GM12878 (cell line): ENCODE measurements at regions not wholly inside any gene's neighbourhood (a gene's known extent, or its start where the extent isn't known, plus 50 kb on each side); places are given as distances from the start of the nearest gene placed in this dataset.
A peak's percentile ranks its signal among the peaks of the same experiment; 100 is the strongest.

ENCODE experiments used
- FOXM1 ChIP-seq: IDR thresholded peaks from 2 replicates; pipeline ENCODE4 v1.6.1; 2012; ENCODE audit warnings: low read depth, mild to moderate bottlenecking, inconsistent platforms, low read length, moderate library complexity
- GATAD2B ChIP-seq: fragments of 450-650 bp; conservative IDR thresholded peaks from 2 replicates; pipeline ENCODE4 v1.6.1; 2017; ENCODE audit warnings: low read depth, mild to moderate bottlenecking, moderate library complexity
- MEF2B ChIP-seq: fragments of 450-650 bp; IDR thresholded peaks from 2 replicates; pipeline ENCODE4 v1.6.1; 2018; ENCODE audit warnings: mild to moderate bottlenecking, moderate library complexity; ENCODE audit not compliant: partially characterized antibody, poor library complexity, severe bottlenecking
- NR2C2 ChIP-seq: IDR thresholded peaks from 2 replicates; pipeline ENCODE4 v1.6.1; 2011; ENCODE audit warnings: borderline replicate concordance, low read depth; ENCODE audit not compliant: control insufficient read depth, insufficient read length
- POLR2AphosphoS2 ChIP-seq: IDR thresholded peaks from 2 replicates; pipeline ENCODE4 v1.6.1; 2011; ENCODE audit warnings: low read depth, mild to moderate bottlenecking, low read length, improper control_type of control experiment, moderate library complexity
- RAD51 ChIP-seq: fragments of 450-650 bp; IDR thresholded peaks from 2 replicates; pipeline ENCODE4 v1.6.1; 2016; ENCODE audit warnings: moderate library complexity, mild to moderate bottlenecking, inconsistent platforms
- RBBP5 ChIP-seq: fragments of 200-600 bp; sonication (generic); conservative IDR thresholded peaks from 2 replicates; pipeline ENCODE4 v1.6.1; 2016
- TCF3 ChIP-seq: IDR thresholded peaks from 2 replicates; pipeline ENCODE4 v1.6.1; 2012; ENCODE audit warnings: low read depth, mild to moderate bottlenecking, low read length, borderline replicate concordance; ENCODE audit not compliant: insufficient read depth
- TF ChIP-seq, protein P1 (sequence below): IDR thresholded peaks from 2 replicates; pipeline ENCODE4 v1.6.1; 2011; ENCODE audit warnings: mild to moderate bottlenecking, low read depth, low read length, moderate library complexity; ENCODE audit not compliant: insufficient replicate concordance
- TF ChIP-seq, protein P2 (sequence below): fragments of 450-650 bp; formaldehyde crosslinking; IDR thresholded peaks from 2 replicates; pipeline ENCODE4 v1.5.0; 2022; ENCODE audit warnings: mild to moderate bottlenecking, missing genetic modification characterization
- TF ChIP-seq, protein P3 (sequence below): fragments of 150-350 bp; IDR thresholded peaks from 2 replicates; pipeline ENCODE4 v1.6.1; 2016; ENCODE audit warnings: low read depth, low read length
- TF ChIP-seq, protein P4 (sequence below): IDR thresholded peaks from 2 replicates; pipeline ENCODE4 v1.6.1; 2012; ENCODE audit warnings: low read depth, low read length, improper control_type of control experiment
- TF ChIP-seq, protein P5 (sequence below): fragments of 150-350 bp; IDR thresholded peaks from 2 replicates; pipeline ENCODE4 v1.6.1; 2014; ENCODE audit warnings: mild to moderate bottlenecking, low read depth, low read length
- TF ChIP-seq, protein P6 (sequence below): fragments of 450-650 bp; IDR thresholded peaks from 2 replicates; pipeline ENCODE4 v1.6.1; 2017; ENCODE audit warnings: mild to moderate bottlenecking, low read depth, inconsistent platforms; ENCODE audit not compliant: poor library complexity, severe bottlenecking

DNA sequence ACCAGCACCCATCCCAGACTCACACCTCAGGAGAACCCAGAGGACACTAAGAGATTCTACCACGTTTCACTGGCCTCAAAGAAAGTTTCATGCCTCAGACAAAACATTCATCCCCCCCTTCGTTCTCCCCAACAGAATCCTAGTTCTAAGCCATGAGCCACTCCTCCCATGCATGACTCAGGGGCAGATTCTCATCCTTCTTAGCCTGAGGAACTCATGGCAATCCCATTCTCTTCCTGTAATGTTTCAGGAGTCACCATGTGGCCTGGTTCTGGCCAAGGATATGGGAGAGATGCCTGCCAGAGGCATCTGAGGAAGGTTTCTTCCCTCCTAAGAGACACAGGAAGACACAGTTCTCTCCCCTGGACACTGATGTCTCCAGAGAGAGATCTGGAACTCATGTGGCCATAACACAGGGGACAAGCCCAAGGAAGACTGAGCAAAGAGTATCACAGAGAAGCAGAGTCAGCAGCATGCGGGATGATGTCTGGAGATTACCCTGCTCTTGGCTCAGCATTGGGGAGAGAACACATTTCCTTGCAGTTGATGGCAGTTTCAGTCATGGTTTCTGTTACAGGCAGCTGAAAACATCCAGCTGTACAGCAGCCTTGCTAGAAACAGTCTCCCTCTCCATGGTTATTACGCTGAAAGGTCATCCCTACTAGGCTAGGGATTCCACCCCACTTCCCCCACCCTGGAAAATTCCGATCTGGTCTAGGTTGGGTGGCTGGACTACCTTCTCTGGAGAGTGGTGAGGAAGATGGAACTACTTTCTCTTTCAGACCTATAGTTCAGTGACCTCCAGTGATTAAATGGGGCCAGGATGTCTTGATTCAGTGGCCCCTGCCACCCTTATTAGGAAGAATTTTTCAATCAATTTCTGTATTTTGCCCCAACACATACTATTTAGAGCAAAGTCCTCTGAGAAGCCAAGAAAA, 115.4 kb downstream of the ZNF608 start (continued):
- TF ChIP-seq, protein P1, sequence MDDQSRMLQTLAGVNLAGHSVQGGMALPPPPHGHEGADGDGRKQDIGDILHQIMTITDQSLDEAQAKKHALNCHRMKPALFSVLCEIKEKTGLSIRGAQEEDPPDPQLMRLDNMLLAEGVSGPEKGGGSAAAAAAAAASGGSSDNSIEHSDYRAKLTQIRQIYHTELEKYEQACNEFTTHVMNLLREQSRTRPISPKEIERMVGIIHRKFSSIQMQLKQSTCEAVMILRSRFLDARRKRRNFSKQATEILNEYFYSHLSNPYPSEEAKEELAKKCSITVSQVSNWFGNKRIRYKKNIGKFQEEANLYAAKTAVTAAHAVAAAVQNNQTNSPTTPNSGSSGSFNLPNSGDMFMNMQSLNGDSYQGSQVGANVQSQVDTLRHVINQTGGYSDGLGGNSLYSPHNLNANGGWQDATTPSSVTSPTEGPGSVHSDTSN = peak; percentile 50
- TF ChIP-seq MEF2B (no peak), GATAD2B (no peak), TCF3 (peak; percentile 86), RAD51 (no peak), NR2C2 (no peak), RBBP5 (no peak), POLR2AphosphoS2 (no peak), FOXM1 (no peak)
- TF ChIP-seq, protein P2, sequence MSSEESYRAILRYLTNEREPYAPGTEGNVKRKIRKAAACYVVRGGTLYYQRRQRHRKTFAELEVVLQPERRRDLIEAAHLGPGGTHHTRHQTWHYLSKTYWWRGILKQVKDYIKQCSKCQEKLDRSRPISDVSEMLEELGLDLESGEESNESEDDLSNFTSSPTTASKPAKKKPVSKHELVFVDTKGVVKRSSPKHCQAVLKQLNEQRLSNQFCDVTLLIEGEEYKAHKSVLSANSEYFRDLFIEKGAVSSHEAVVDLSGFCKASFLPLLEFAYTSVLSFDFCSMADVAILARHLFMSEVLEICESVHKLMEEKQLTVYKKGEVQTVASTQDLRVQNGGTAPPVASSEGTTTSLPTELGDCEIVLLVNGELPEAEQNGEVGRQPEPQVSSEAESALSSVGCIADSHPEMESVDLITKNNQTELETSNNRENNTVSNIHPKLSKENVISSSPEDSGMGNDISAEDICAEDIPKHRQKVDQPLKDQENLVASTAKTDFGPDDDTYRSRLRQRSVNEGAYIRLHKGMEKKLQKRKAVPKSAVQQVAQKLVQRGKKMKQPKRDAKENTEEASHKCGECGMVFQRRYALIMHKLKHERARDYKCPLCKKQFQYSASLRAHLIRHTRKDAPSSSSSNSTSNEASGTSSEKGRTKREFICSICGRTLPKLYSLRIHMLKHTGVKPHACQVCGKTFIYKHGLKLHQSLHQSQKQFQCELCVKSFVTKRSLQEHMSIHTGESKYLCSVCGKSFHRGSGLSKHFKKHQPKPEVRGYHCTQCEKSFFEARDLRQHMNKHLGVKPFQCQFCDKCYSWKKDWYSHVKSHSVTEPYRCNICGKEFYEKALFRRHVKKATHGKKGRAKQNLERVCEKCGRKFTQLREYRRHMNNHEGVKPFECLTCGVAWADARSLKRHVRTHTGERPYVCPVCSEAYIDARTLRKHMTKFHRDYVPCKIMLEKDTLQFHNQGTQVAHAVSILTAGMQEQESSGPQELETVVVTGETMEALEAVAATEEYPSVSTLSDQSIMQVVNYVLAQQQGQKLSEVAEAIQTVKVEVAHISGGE (CRISPR knock-in tag) = no peak
- TF ChIP-seq, protein P3, sequence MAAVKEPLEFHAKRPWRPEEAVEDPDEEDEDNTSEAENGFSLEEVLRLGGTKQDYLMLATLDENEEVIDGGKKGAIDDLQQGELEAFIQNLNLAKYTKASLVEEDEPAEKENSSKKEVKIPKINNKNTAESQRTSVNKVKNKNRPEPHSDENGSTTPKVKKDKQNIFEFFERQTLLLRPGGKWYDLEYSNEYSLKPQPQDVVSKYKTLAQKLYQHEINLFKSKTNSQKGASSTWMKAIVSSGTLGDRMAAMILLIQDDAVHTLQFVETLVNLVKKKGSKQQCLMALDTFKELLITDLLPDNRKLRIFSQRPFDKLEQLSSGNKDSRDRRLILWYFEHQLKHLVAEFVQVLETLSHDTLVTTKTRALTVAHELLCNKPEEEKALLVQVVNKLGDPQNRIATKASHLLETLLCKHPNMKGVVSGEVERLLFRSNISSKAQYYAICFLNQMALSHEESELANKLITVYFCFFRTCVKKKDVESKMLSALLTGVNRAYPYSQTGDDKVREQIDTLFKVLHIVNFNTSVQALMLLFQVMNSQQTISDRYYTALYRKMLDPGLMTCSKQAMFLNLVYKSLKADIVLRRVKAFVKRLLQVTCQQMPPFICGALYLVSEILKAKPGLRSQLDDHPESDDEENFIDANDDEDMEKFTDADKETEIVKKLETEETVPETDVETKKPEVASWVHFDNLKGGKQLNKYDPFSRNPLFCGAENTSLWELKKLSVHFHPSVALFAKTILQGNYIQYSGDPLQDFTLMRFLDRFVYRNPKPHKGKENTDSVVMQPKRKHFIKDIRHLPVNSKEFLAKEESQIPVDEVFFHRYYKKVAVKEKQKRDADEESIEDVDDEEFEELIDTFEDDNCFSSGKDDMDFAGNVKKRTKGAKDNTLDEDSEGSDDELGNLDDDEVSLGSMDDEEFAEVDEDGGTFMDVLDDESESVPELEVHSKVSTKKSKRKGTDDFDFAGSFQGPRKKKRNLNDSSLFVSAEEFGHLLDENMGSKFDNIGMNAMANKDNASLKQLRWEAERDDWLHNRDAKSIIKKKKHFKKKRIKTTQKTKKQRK = no peak
- TF ChIP-seq, protein P4, sequence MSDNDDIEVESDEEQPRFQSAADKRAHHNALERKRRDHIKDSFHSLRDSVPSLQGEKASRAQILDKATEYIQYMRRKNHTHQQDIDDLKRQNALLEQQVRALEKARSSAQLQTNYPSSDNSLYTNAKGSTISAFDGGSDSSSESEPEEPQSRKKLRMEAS = no peak
- TF ChIP-seq, protein P5, sequence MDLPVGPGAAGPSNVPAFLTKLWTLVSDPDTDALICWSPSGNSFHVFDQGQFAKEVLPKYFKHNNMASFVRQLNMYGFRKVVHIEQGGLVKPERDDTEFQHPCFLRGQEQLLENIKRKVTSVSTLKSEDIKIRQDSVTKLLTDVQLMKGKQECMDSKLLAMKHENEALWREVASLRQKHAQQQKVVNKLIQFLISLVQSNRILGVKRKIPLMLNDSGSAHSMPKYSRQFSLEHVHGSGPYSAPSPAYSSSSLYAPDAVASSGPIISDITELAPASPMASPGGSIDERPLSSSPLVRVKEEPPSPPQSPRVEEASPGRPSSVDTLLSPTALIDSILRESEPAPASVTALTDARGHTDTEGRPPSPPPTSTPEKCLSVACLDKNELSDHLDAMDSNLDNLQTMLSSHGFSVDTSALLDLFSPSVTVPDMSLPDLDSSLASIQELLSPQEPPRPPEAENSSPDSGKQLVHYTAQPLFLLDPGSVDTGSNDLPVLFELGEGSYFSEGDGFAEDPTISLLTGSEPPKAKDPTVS = no peak
- TF ChIP-seq, protein P6, sequence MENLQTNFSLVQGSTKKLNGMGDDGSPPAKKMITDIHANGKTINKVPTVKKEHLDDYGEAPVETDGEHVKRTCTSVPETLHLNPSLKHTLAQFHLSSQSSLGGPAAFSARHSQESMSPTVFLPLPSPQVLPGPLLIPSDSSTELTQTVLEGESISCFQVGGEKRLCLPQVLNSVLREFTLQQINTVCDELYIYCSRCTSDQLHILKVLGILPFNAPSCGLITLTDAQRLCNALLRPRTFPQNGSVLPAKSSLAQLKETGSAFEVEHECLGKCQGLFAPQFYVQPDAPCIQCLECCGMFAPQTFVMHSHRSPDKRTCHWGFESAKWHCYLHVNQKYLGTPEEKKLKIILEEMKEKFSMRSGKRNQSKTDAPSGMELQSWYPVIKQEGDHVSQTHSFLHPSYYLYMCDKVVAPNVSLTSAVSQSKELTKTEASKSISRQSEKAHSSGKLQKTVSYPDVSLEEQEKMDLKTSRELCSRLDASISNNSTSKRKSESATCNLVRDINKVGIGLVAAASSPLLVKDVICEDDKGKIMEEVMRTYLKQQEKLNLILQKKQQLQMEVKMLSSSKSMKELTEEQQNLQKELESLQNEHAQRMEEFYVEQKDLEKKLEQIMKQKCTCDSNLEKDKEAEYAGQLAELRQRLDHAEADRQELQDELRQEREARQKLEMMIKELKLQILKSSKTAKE = no peak
- TF ChIP-seq, all 136 proteins: peak for 15
